SK-N-SH treated with all-trans-retinoic acid at 6 μM for 48 hours (cell line): ENCODE measurements at regions not wholly inside any gene's neighbourhood (a gene's known extent, or its start where the extent isn't known, plus 50 kb on each side); places are given as distances from the start of the nearest gene placed in this dataset.

Source experiments
- ARNTL ChIP-seq: fragments of 450-650 bp; formaldehyde crosslinking; IDR thresholded peaks from 2 replicates; pipeline ENCODE4 v1.5.0; 2020; ENCODE audit warnings: low read depth, mild to moderate bottlenecking, moderate library complexity, borderline replicate concordance
- GLIS3 ChIP-seq: fragments of 250-450 bp; sonication (Bioruptor Pico); IDR thresholded peaks from 2 replicates; pipeline ENCODE4 v1.5.0; 2020; ENCODE audit warnings: mild to moderate bottlenecking, moderate library complexity
- SNAI2 ChIP-seq: fragments of 250-450 bp; sonication (Bioruptor Pico); IDR thresholded peaks from 2 replicates; pipeline ENCODE4 v1.5.0; 2020; ENCODE audit warnings: mild to moderate bottlenecking, moderate library complexity
- ZC3H10 ChIP-seq: fragments of 250-450 bp; sonication (Bioruptor Pico); IDR thresholded peaks from 2 replicates; pipeline ENCODE4 v1.5.1; 2021; ENCODE audit warnings: mild to moderate bottlenecking, moderate library complexity
- ZFP3 ChIP-seq: fragments of 250-450 bp; sonication (Bioruptor Pico); IDR thresholded peaks from 2 replicates; pipeline ENCODE4 v1.5.0; 2020; ENCODE audit warnings: mild to moderate bottlenecking, moderate library complexity

DNA sequence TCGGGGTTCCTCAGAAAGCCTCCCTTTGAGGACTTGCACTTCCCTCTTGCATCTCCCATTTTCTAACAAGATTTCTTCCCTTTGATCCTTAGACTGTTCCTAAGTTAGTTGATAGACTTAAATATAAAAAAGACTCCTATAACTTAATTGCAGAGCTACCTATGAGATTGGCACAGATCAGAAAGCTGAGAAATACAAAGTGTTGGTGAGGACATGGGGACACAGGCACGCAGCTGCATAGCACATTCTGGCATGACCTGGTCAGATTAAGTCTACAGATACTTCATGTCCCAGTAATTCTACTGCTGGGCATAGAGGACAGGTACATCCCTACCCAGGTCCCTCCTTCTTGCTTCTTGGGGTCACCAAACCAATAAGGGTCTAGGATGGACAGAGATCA is 141.7 kb upstream of the LHX5 start:
- TF ChIP-seq ZFP3 (CRISPR knock-in tag): no peak
- TF ChIP-seq ZC3H10 (CRISPR knock-in tag): no peak
- TF ChIP-seq ARNTL (CRISPR knock-in tag): no peak
- TF ChIP-seq SNAI2 (CRISPR knock-in tag): no peak
- TF ChIP-seq GLIS3 (CRISPR knock-in tag): no peak
